Mesenchymal stem cell (in vitro differentiated cells and primary cell): ENCODE measurements at regions not wholly inside any gene's neighbourhood (a gene's known extent, or its start where the extent isn't known, plus 50 kb on each side); places are given as distances from the start of the nearest gene placed in this dataset.

Source experiments
- DNase-seq: peaks from one replicate; pipeline ENCODE4 v3.0.0-alpha.2; 2013
- H2AFZ ChIP-seq: one replicate; pipeline ENCODE4 v1.6.1; 2013; ENCODE audit warnings: low read depth, mild to moderate bottlenecking, control low read depth, inconsistent platforms, low read length, moderate library complexity
- H2AK5ac ChIP-seq: 2 replicates; pipeline ENCODE4 v1.6.1; 2013; ENCODE audit warnings: low read length, moderate library complexity, mild to moderate bottlenecking, inconsistent platforms; ENCODE audit not compliant: severe bottlenecking
- H2BK120ac ChIP-seq: one replicate; pipeline ENCODE4 v1.6.1; 2013; ENCODE audit warnings: low read depth, mild to moderate bottlenecking, inconsistent platforms, low read length, moderate library complexity
- H2BK12ac ChIP-seq, 2 experiments: one replicate each; pipeline ENCODE4 v1.6.1; 2013; ENCODE audit warnings: inconsistent platforms in 2 of 2, low read length in 2 of 2, mild to moderate bottlenecking in 2 of 2, moderate library complexity in 2 of 2, control low read depth in 1 of 2
- H2BK15ac ChIP-seq: one replicate; pipeline ENCODE4 v1.6.1; 2013; ENCODE audit warnings: mild to moderate bottlenecking, low read depth, inconsistent platforms; ENCODE audit not compliant: poor library complexity, severe bottlenecking
- H2BK5ac ChIP-seq: 2 replicates; pipeline ENCODE4 v1.6.1; 2013; ENCODE audit warnings: low read depth, mild to moderate bottlenecking, low read length, control low read depth, inconsistent platforms; ENCODE audit not compliant: poor library complexity, severe bottlenecking
- H3K14ac ChIP-seq, 2 experiments: one replicate each; pipeline ENCODE4 v1.6.1; 2013; ENCODE audit warnings: inconsistent platforms in 2 of 2, low read length in 2 of 2, control low read depth in 1 of 2, mild to moderate bottlenecking in 1 of 2, moderate library complexity in 1 of 2
- H3K18ac ChIP-seq, 2 experiments: one replicate each; pipeline ENCODE4 v1.6.1; 2013; ENCODE audit warnings: inconsistent platforms in 2 of 2, low read length in 2 of 2, control low read depth in 1 of 2, low read depth in 1 of 2, mild to moderate bottlenecking in 1 of 2
- H3K23ac ChIP-seq, 2 experiments: one replicate each; pipeline ENCODE4 v1.6.1; 2013; ENCODE audit warnings: inconsistent platforms in 2 of 2, low read length in 2 of 2, mild to moderate bottlenecking in 2 of 2, moderate library complexity in 2 of 2, control low read depth in 1 of 2
- H3K27ac ChIP-seq: 2 replicates; pipeline ENCODE4 v1.5.1; 2013; ENCODE audit warnings: mild to moderate bottlenecking, moderate library complexity, low read length, control low read depth, inconsistent platforms; ENCODE audit not compliant: poor library complexity, severe bottlenecking
- H3K27me3 ChIP-seq, 2 experiments: 2 replicates each; pipeline versions ENCODE4 v1.6.1 to v1.7.0; 2013; ENCODE audit warnings: low read length in 2 of 2, mild to moderate bottlenecking in 2 of 2, moderate library complexity in 2 of 2, control low read depth in 1 of 2, inconsistent platforms in 1 of 2; ENCODE audit not compliant: control insufficient read depth in 1 of 2, insufficient read depth in 1 of 2
- H3K36me3 ChIP-seq, 2 experiments: 2 replicates each; pipeline versions ENCODE4 v1.6.1 to v1.7.0; 2013; ENCODE audit warnings: low read length in 2 of 2, control low read depth in 1 of 2, inconsistent platforms in 1 of 2, low read depth in 1 of 2, mild to moderate bottlenecking in 1 of 2; ENCODE audit not compliant: insufficient read depth in 2 of 2, control insufficient read depth in 1 of 2
- H3K4ac ChIP-seq, 2 experiments: one replicate each; pipeline ENCODE4 v1.6.1; 2013; ENCODE audit warnings: inconsistent platforms in 2 of 2, low read length in 2 of 2, mild to moderate bottlenecking in 2 of 2, moderate library complexity in 2 of 2, control low read depth in 1 of 2, low read depth in 1 of 2
- H3K4me1 ChIP-seq: 2 replicates; pipeline ENCODE4 v1.6.1; 2013; ENCODE audit warnings: low read depth, low read length, control low read depth; ENCODE audit not compliant: control insufficient read depth, insufficient read depth
- H3K4me2 ChIP-seq: 2 replicates; pipeline ENCODE4 v1.6.1; 2013; ENCODE audit warnings: low read length, mild to moderate bottlenecking, inconsistent platforms; ENCODE audit not compliant: poor library complexity, severe bottlenecking
- H3K4me3 ChIP-seq, 2 experiments: 2 replicates each; pipeline versions ENCODE4 v1.5.1 to v1.7.0; 2013; ENCODE audit warnings: low read length in 2 of 2, mild to moderate bottlenecking in 2 of 2, control low read depth in 1 of 2, low read depth in 1 of 2; ENCODE audit not compliant: insufficient read depth in 1 of 2
- H3K79me1 ChIP-seq: replicated peaks from 2 replicates; pipeline ENCODE4 v1.6.1; 2013; ENCODE audit warnings: mild to moderate bottlenecking, control low read depth, low read length, inconsistent platforms; ENCODE audit not compliant: poor library complexity, severe bottlenecking
- H3K9ac ChIP-seq: 2 replicates; pipeline ENCODE4 v1.7.0; 2013; ENCODE audit warnings: mild to moderate bottlenecking, low read length, moderate library complexity
- H3K9me3 ChIP-seq: 2 replicates; pipeline ENCODE4 v1.7.0; 2013; ENCODE audit warnings: mild to moderate bottlenecking, low read length; ENCODE audit not compliant: control insufficient read depth
- H4K8ac ChIP-seq: one replicate; pipeline ENCODE4 v1.6.1; 2013; ENCODE audit warnings: inconsistent platforms, mild to moderate bottlenecking, low read length, moderate library complexity
- H4K91ac ChIP-seq: one replicate; pipeline ENCODE4 v1.6.1; 2013; ENCODE audit warnings: mild to moderate bottlenecking, low read length, inconsistent platforms
- WGBS: methylation state at CpG from one replicate; pipeline ENCODE4 v1.1.7; 2013; ENCODE audit warnings: mixed read lengths; 5-methylcytosine and 5-hydroxymethylcytosine counted together

GRCh38 chr10:44242826-44243225, 142.1 kb downstream of the CXCL12 start:
- no peak overlapping the region for H2AFZ ChIP-seq

GRCh38 chr10:44242091-44242490, 142.8 kb downstream of the CXCL12 start:
- H4K91ac ChIP-seq: no peak overlapping the region
- no peak overlapping the region for H3K9ac ChIP-seq
- H3K27ac ChIP-seq: no peak overlapping the region
- H3K27me3 ChIP-seq: peaks cover 4 to 20% of the 10 kb centered on the region in 2 experiments
- H2BK5ac ChIP-seq: no peak overlapping the region
- H2AK5ac ChIP-seq: no peak overlapping the region
- no peak for DNase-seq
- H4K8ac ChIP-seq: no peak overlapping the region
- no peak overlapping the region for H2BK12ac ChIP-seq
- no peaks in the 10 kb centered on the region for H3K4me1 ChIP-seq
- H3K4ac ChIP-seq: no peak overlapping the region
- no peak overlapping the region for H2BK120ac ChIP-seq
- 68% methylated on average over 2 of the region's 2 CpGs for WGBS
- H2AFZ ChIP-seq: no peak overlapping the region
- H3K36me3 ChIP-seq: no peaks in the 10 kb centered on the region
- H3K79me1 ChIP-seq: no peaks in the 10 kb centered on the region
- H3K4me3 ChIP-seq: no peak overlapping the region
- H3K14ac ChIP-seq: no peak overlapping the region
- no peak overlapping the region for H2BK15ac ChIP-seq
- H3K9me3 ChIP-seq: peaks cover 3% of the 10 kb centered on the region
- no peak overlapping the region for H3K23ac ChIP-seq
- H3K18ac ChIP-seq: no peak overlapping the region
- no peak overlapping the region for H3K4me2 ChIP-seq

More at GRCh38 chr10:44242826-44243225, 142.1 kb downstream of the CXCL12 start:
- no peak overlapping the region for H3K27ac ChIP-seq
- no peak overlapping the region for H3K23ac ChIP-seq
- no peak overlapping the region for H3K14ac ChIP-seq
- H4K8ac ChIP-seq: no peak overlapping the region
- peaks cover 3% of the 10 kb centered on the region for H3K9me3 ChIP-seq
- no peak overlapping the region for H4K91ac ChIP-seq
- no peak overlapping the region for H3K18ac ChIP-seq
- H3K79me1 ChIP-seq: no peaks in the 10 kb centered on the region
- peaks cover 4 to 18% of the 10 kb centered on the region in 2 experiments for H3K27me3 ChIP-seq
- no peaks in the 10 kb centered on the region for H3K36me3 ChIP-seq
- WGBS: 78% methylated on average over 3 of the region's 3 CpGs
- H3K4me2 ChIP-seq: no peak overlapping the region
- no peak overlapping the region for H2BK5ac ChIP-seq
- no peak overlapping the region for H2BK120ac ChIP-seq
- H3K4me3 ChIP-seq: no peak overlapping the region
- H3K4ac ChIP-seq: no peak overlapping the region
- no peak for DNase-seq
- H2BK12ac ChIP-seq: no peak overlapping the region
- H3K4me1 ChIP-seq: no peaks in the 10 kb centered on the region
- H3K9ac ChIP-seq: no peak overlapping the region
- H2AK5ac ChIP-seq: no peak overlapping the region
- no peak overlapping the region for H2BK15ac ChIP-seq

- Histone ChIP-seq H3K4ac (no peak overlapping the region), H3K9ac (peak overlapping the region; percentile 31), H3K4me1 (no peaks in the 10 kb centered on the region), H3K4me3 (no peak overlapping the region), H4K91ac (no peak overlapping the region), H4K8ac (no peak overlapping the region), H2BK12ac (peak overlapping the region in 1 of 2 experiments; percentile 37), H2BK5ac (no peak overlapping the region), H2BK15ac (no peak overlapping the region), H3K9me3 (no peaks in the 10 kb centered on the region), H3K4me2 (no peak overlapping the region), H3K27ac (no peak overlapping the region), H2AFZ (no peak overlapping the region), H3K23ac (no peak overlapping the region), H3K79me1 (no peaks in the 10 kb centered on the region), H3K36me3 (no peaks in the 10 kb centered on the region), H3K14ac (no peak overlapping the region), H3K18ac (no peak overlapping the region), H2AK5ac (no peak overlapping the region), H2BK120ac (no peak overlapping the region), H3K27me3 (peaks cover 4 to 25% of the 10 kb centered on the region in 2 experiments)
- no peak for DNase-seq
- WGBS: 78% methylated on average over 5 of the region's 6 CpGs
These were observed 144.2 kb downstream of the CXCL12 start for GRCh38 chr10:44240584-44241205.

- H2AFZ ChIP-seq: no peak overlapping the region
- no peak overlapping the region for H2AK5ac ChIP-seq
- no peak for DNase-seq
- no peaks in the 10 kb centered on the region for H3K36me3 ChIP-seq
- no peak overlapping the region for H2BK15ac ChIP-seq
- H3K27ac ChIP-seq: no peak overlapping the region
- H3K18ac ChIP-seq: no peak overlapping the region
- no peak overlapping the region for H3K4ac ChIP-seq
- no peak overlapping the region for H3K23ac ChIP-seq
- no peak overlapping the region for H3K14ac ChIP-seq
- H3K4me1 ChIP-seq: peaks cover 7% of the 10 kb centered on the region
- no peaks in the 10 kb centered on the region for H3K9me3 ChIP-seq
- H3K79me1 ChIP-seq: no peaks in the 10 kb centered on the region
- peaks cover 4 to 24% of the 10 kb centered on the region in 2 experiments for H3K27me3 ChIP-seq
- no peak overlapping the region for H2BK5ac ChIP-seq
- no peak overlapping the region for H4K8ac ChIP-seq
- no peak overlapping the region for H2BK120ac ChIP-seq
- H3K4me2 ChIP-seq: no peak overlapping the region
- no peak overlapping the region for H3K9ac ChIP-seq
- H4K91ac ChIP-seq: no peak overlapping the region
- no peak overlapping the region for H2BK12ac ChIP-seq
- no peak overlapping the region for H3K4me3 ChIP-seq
- WGBS: 73% methylated on average over 3 of the region's 3 CpGs
These were observed 146.7 kb downstream of the CXCL12 start for GRCh38 chr10:44238212-44238611.
